Natural killer cell (primary cell): ENCODE measurements at regions not wholly inside any gene's neighbourhood (a gene's known extent, or its start where the extent isn't known, plus 50 kb on each side); places are given as distances from the start of the nearest gene placed in this dataset.
A peak's percentile ranks its signal among the peaks of the same experiment; 100 is the strongest.

ENCODE experiments used
- ATAC-seq, 3 donors: fragments of 150-1000 bp in 2 of 3; fragments of 200-7000 bp in 1 of 3; cut with Tn5 transposase; 1 replicate in 1 of 3; 2 replicates in 2 of 3; pipeline ENCODE4 v1.10.0; 2021; ENCODE audit warnings: mild to moderate bottlenecking in 2 of 3, moderate library complexity in 2 of 3
- DNase-seq, 2 donors: peaks; one replicate each; pipeline versions ENCODE4 v3.0.0 to v3.0.0-alpha.2; 2013 to 2021; ENCODE audit warnings: mixed read lengths in 1 of 2
- H3K27ac ChIP-seq: one replicate; pipeline ENCODE4 v1.5.1; 2013; ENCODE audit warnings: mild to moderate bottlenecking, low read length
- H3K27me3 ChIP-seq: one replicate; pipeline ENCODE4 v1.6.1; 2013; ENCODE audit warnings: low read length; ENCODE audit not compliant: control insufficient read depth, insufficient read depth
- H3K36me3 ChIP-seq: one replicate; pipeline ENCODE4 v1.6.1; 2013; ENCODE audit warnings: low read length; ENCODE audit not compliant: control insufficient read depth, insufficient read depth
- H3K4me1 ChIP-seq: one replicate; pipeline ENCODE4 v1.6.1; 2013; ENCODE audit warnings: low read length; ENCODE audit not compliant: control insufficient read depth, insufficient read depth
- H3K4me3 ChIP-seq: one replicate; pipeline ENCODE4 v1.5.1; 2013; ENCODE audit warnings: low read length
- H3K9me3 ChIP-seq: one replicate; pipeline ENCODE4 v1.6.1; 2013; ENCODE audit warnings: low read length; ENCODE audit not compliant: control insufficient read depth, insufficient read depth
- H3K27ac Mint-ChIP-seq, 2 donors: one replicate each; pipeline ENCODE4 v1.8.0; 2022; ENCODE audit warnings: mild to moderate bottlenecking in 2 of 2, mixed read lengths in 2 of 2, moderate library complexity in 1 of 2
- H3K27me3 Mint-ChIP-seq, 2 donors: one replicate each; pipeline ENCODE4 v1.8.0; 2022; ENCODE audit warnings: low read depth in 2 of 2, mixed read lengths in 2 of 2
- H3K36me3 Mint-ChIP-seq: one replicate; pipeline ENCODE4 v1.8.0; 2022; ENCODE audit warnings: mixed read lengths
- H3K4me1 Mint-ChIP-seq, 2 donors: one replicate each; pipeline ENCODE4 v1.8.0; 2022; ENCODE audit warnings: mixed read lengths in 2 of 2
- H3K4me3 Mint-ChIP-seq: one replicate; pipeline ENCODE4 v1.8.0; 2022; ENCODE audit warnings: mild to moderate bottlenecking, moderate library complexity, mixed read lengths
- H3K9me3 Mint-ChIP-seq, 2 donors: one replicate each; pipeline ENCODE4 v1.8.0; 2022; ENCODE audit warnings: mixed read lengths in 2 of 2
- WGBS: methylation state at CpG from one replicate; pipeline ENCODE4 v1.1.7; 2013; ENCODE audit warnings: missing lambda C conversion rate; ENCODE audit not compliant: insufficient coverage; 5-methylcytosine and 5-hydroxymethylcytosine counted together
- intact Hi-C: fragments of 100-400 bp; cut with micrococcal nuclease; formaldehyde crosslinking; loops from one replicate; pipeline ENCODE4 v1.14.2; 2022
- TF ChIP-seq, protein P1 (sequence below): fragments of 200-600 bp; IDR thresholded peaks from one replicate; pipeline ENCODE4 v1.8.0; 2022; ENCODE audit warnings: antibody characterized with exemption

DNA sequence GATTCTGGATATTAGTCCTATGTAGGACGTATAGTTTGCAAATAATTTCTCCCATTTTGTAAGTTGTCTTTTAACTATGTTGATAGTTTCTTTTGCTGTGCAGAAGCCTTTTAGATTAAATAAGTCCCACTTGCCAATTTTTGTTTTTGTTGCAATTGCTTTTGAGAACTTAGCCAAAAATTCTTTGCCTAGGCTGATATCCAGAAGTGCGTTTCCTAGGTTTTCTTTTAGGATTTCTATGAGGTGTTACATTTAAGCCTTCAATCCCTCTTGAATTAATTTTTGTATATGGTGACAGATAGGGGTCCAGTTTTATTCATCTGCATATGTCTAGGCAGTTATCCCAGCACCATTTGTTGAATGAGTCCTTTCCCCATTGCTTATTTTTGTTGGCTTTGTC, 264.4 kb upstream of the OR4E1 start:
- Histone ChIP-seq H3K4me1 (no peaks in the 10 kb centered on the region), H3K36me3 (no peaks in the 10 kb centered on the region), H3K4me3 (no peak overlapping the region), H3K9me3 (no peaks in the 10 kb centered on the region), H3K27ac (no peak overlapping the region), H3K27me3 (no peaks in the 10 kb centered on the region)
- Mint-ChIP-seq H3K36me3 (no peaks in the 10 kb centered on the region), H3K4me1 (peaks cover 6 to 7% of the 10 kb centered on the region in 2 donors), H3K4me3 (no peak overlapping the region), H3K27ac (no peak overlapping the region), H3K9me3 (no peaks in the 10 kb centered on the region), H3K27me3 (peaks cover 8 to 11% of the 10 kb centered on the region in 2 donors)
- TF ChIP-seq, protein P1, sequence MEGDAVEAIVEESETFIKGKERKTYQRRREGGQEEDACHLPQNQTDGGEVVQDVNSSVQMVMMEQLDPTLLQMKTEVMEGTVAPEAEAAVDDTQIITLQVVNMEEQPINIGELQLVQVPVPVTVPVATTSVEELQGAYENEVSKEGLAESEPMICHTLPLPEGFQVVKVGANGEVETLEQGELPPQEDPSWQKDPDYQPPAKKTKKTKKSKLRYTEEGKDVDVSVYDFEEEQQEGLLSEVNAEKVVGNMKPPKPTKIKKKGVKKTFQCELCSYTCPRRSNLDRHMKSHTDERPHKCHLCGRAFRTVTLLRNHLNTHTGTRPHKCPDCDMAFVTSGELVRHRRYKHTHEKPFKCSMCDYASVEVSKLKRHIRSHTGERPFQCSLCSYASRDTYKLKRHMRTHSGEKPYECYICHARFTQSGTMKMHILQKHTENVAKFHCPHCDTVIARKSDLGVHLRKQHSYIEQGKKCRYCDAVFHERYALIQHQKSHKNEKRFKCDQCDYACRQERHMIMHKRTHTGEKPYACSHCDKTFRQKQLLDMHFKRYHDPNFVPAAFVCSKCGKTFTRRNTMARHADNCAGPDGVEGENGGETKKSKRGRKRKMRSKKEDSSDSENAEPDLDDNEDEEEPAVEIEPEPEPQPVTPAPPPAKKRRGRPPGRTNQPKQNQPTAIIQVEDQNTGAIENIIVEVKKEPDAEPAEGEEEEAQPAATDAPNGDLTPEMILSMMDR = no peak
- no peak for DNase-seq
- 100% methylated on average over 2 of the region's 2 CpGs for WGBS
- intact Hi-C loops = no loop called here
- ATAC-seq = no peak

GRCh38 chr14:21933681-21934080, 260.1 kb upstream of the OR4E1 start:
- H3K27ac ChIP-seq = no peak overlapping the region
- H3K9me3 ChIP-seq = no peaks in the 10 kb centered on the region
- ATAC-seq (peak; percentile 49 to 83 (median 75)), DNase-seq (peak in 1 of 2 donors; percentile 62)
- intact Hi-C loops = loop anchor here (1.0 kb wide), 2 partner anchors 15 to 65 kb away; no protein-coding TSS in a partner anchor
- H3K27me3 ChIP-seq = no peaks in the 10 kb centered on the region
- TF ChIP-seq, protein P1 = peak; percentile 84
- 33% methylated on average over 1 of the region's 1 CpG for WGBS
- Mint-ChIP-seq H3K27me3 (peaks cover 0 to 1% of the 10 kb centered on the region in 2 donors), H3K9me3 (no peaks in the 10 kb centered on the region), H3K36me3 (no peaks in the 10 kb centered on the region), H3K4me3 (no peak overlapping the region), H3K27ac (no peak overlapping the region), H3K4me1 (peaks cover 10 to 13% of the 10 kb centered on the region in 2 donors)
- no peaks in the 10 kb centered on the region for H3K4me1 ChIP-seq
- H3K36me3 ChIP-seq = no peaks in the 10 kb centered on the region
- no peak overlapping the region for H3K4me3 ChIP-seq

- Mint-ChIP-seq H3K36me3 (no peaks in the 10 kb centered on the region), H3K27me3 (no peaks in the 10 kb centered on the region), H3K4me3 (peak overlapping the region; percentile 85), H3K4me1 (peaks cover 61 to 64% of the 10 kb centered on the region in 2 donors), H3K27ac (peak overlapping the region; percentile 85 to 88), H3K9me3 (no peaks in the 10 kb centered on the region)
- no peaks in the 10 kb centered on the region for H3K27me3 ChIP-seq
- intact Hi-C loops = loop anchor here (2.0 to 10.0 kb wide), 2 partner anchors 50 to 990 kb away; partner anchors contain the start of gene RBM23
- 1% methylated on average over 5 of the region's 5 CpGs for WGBS
- peak overlapping the region; percentile 10 for H3K4me3 ChIP-seq
- H3K36me3 ChIP-seq = no peaks in the 10 kb centered on the region
- peak overlapping the region; percentile 78 for H3K27ac ChIP-seq
- TF ChIP-seq, protein P1 = peak; percentile 27
- peaks cover 16% of the 10 kb centered on the region for H3K4me1 ChIP-seq
- H3K9me3 ChIP-seq = no peaks in the 10 kb centered on the region
- DNase-seq (peak; percentile 53 to 85), ATAC-seq (peak; percentile 76 to 80 (median 76))
These were observed 250.9 kb upstream of the OR4E1 start for GRCh38 chr14:21924479-21924878.

GRCh38 chr14:21923820-21924219, 250.2 kb upstream of the OR4E1 start:
- intact Hi-C loops = loop anchor here (2.0 to 10.0 kb wide), 2 partner anchors 49 to 991 kb away; partner anchors contain the start of gene RBM23
- peak; percentile 27 to 73 for DNase-seq
- peak overlapping the region; percentile 85 for H3K4me3 Mint-ChIP-seq

More at GRCh38 chr14:21923820-21924219, 250.2 kb upstream of the OR4E1 start:
- Histone ChIP-seq H3K36me3 (no peaks in the 10 kb centered on the region), H3K4me1 (peaks cover 18% of the 10 kb centered on the region), H3K27ac (peak overlapping the region; percentile 78), H3K27me3 (no peaks in the 10 kb centered on the region), H3K9me3 (no peaks in the 10 kb centered on the region), H3K4me3 (peak overlapping the region; percentile 10)
- peak overlapping the region; percentile 85 to 88 for H3K27ac Mint-ChIP-seq
- peak; percentile 91 to 96 (median 95) for ATAC-seq
- no peaks in the 10 kb centered on the region for H3K36me3 Mint-ChIP-seq
- TF ChIP-seq, protein P1 = no peak
- no peaks in the 10 kb centered on the region for H3K27me3 Mint-ChIP-seq
- peaks cover 63 to 66% of the 10 kb centered on the region in 2 donors for H3K4me1 Mint-ChIP-seq
- no peaks in the 10 kb centered on the region for H3K9me3 Mint-ChIP-seq
